Motor neuron (in vitro differentiated cells): ENCODE measurements at regions not wholly inside any gene's neighbourhood (a gene's known extent, or its start where the extent isn't known, plus 50 kb on each side); places are given as distances from the start of the nearest gene placed in this dataset.
"Not testable (repeated sequence)": the region's sequence is repeated elsewhere in the genome, so short reads cannot be mapped to it uniquely, and the experiment has no call there.

Experiments used
- ATAC-seq, 8 experiments: fragments of 200-7000 bp; cut with Tn5 transposase; replicated peaks in 6 of 8; 2 replicates each; pipeline ENCODE4 v1.8.0; 2021; ENCODE audit warnings: mild to moderate bottlenecking in 8 of 8, moderate library complexity in 8 of 8
- H3K27ac ChIP-seq, 2 donors: fragments of 250-450 bp; sonication (Bioruptor Pico); 2 replicates each; pipeline ENCODE4 v1.9.0; 2021; ENCODE audit warnings: antibody characterized with exemption in 2 of 2, mild to moderate bottlenecking in 2 of 2, moderate library complexity in 1 of 2
- H3K4me1 ChIP-seq, 2 donors: fragments of 250-450 bp; sonication (Bioruptor Pico); replicated peaks in 1 of 2; 2 replicates each; pipeline ENCODE4 v1.6.1; 2021; ENCODE audit warnings: antibody characterized with exemption in 2 of 2, mild to moderate bottlenecking in 2 of 2, moderate library complexity in 1 of 2
- H3K4me3 ChIP-seq, 5 donors: fragments of 250-450 bp; sonication (Bioruptor Pico); 2 replicates each; pipeline ENCODE4 v1.9.0; 2021; ENCODE audit warnings: antibody characterized with exemption in 5 of 5, mild to moderate bottlenecking in 5 of 5, moderate library complexity in 4 of 5
- WGBS, 10 experiments: fragments of 450-650 bp; shearing (Covaris generic); methylation state at CpG; one replicate each; pipeline ENCODE4 v1.0.0; 2022; 5-methylcytosine and 5-hydroxymethylcytosine counted together
- in situ Hi-C, 9 experiments: fragments of 400-800 bp; cut with MboI; loops; one replicate each; pipeline ENCODE4 v1.15.0; 2021; ENCODE audit warnings: low sequenced_read_pairs in 9 of 9, low pct_unique_long_range_greater_than_20kb in 2 of 9; ENCODE audit not compliant: unreplicated experiment in 9 of 9

DNA sequence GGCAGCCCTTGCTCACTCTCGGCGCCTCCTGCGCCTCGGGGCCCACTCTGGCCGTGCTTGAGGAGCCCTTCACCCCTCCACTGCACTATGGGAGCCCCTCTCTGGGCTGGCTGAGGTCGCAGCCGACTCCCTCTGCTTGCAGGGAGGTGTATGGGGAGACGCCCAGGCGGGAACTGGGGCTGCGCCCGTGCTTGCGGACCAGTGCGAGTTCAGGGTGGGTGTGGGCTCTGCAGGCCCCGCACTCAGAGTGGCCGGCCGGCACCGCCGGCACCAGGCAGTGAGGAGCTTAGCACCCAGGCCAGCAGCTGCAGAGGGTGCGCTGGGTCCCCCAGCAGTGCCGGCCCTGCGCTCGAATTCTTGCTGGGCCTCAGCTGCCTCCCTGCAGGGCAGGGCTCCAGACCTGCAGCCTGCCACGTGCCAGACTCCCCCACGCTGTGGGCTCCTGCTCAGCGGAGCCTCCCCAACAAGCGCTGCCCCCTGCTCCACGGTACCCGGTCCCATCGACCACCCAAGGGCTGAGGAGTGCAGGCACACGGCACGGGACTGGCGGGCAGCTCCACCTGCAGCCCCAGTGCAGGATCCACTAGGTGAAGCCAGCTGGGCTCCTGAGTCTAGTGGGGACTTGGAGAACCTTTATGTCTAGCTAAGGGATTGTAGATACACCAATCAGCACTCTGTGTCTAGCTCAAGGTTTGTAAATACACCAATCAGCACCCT, 54.0 kb upstream of the WWC2 start:
- H3K4me1 ChIP-seq, in situ Hi-C loops, H3K27ac ChIP-seq, ATAC-seq, H3K4me3 ChIP-seq: not testable (repeated sequence)
- WGBS, 10 experiments, result 80 to 93% (median 86%) methylated on average over 3 to 9 of the region's 32 CpGs; no CpG with 5 or more reads in 7 of the 10 experiments

DNA sequence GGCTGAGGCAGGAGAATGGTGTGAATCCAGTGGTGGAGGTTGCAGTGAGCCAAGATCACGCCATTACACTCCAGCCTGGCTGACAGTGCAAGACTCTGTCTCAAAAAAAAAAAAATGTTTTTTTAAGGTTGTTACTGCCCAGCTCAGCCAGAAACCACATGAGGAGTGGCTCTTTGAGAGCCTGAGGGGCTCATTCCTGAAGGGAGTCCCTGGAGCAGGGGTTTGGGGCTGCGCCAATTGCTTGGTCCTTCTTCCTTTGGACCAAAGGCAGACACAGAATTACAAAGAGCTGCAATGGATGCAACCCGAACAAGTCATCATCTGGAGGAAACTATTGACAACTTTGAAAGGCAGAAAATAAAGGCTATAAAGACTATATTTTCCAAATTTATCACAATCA, 60.6 kb upstream of the WWC2 start:
- WGBS, 10 experiments, result 0 to 100% (median 80%) methylated on average over 1 to 3 of the region's 3 CpGs; no CpG with 5 or more reads in 1 of the 10 experiments
- Histone ChIP-seq H3K4me3 (no peak overlapping the region), H3K4me1 (no peaks in the 10 kb centered on the region), H3K27ac (no peak overlapping the region)
- in situ Hi-C loops, result no loop called here
- no peak for ATAC-seq

DNA sequence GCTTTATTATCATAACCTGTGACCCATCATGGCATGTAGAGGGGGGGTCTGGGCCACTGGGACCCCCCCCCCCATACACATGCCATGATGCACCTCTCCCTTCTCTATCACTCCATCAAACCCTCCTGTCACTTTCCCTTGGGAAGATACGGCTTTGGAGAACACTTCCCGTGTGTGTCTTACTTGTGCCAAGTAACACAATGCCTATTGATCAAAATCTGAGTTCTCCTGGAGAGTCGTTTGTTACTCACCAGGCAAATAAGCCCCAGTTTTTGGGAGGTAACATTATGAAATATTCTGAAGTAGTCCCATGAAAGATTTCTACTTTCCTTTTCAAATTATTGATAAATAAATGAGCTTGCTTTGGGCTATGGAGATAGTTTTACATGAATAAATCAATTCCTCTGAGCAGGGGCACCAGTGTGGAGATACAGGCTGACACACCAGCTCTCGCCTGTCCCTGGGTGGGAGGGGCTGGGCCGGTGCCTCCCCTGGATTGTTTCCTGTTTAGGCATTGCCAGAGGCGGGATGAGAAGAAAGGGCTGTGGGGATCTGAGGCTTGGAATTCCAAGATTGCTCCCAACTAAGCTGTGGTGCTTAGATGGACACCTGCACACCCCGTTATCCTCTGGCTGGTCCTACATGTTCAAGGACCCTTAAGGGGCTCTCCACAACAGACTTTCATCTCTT, 63.2 kb upstream of the WWC2 start:
- no peak overlapping the region for H3K27ac ChIP-seq
- peak in 2 of 8 experiments; percentile 31 to 36 for ATAC-seq
- in situ Hi-C loops, result no loop called here
- H3K4me1 ChIP-seq, result no peaks in the 10 kb centered on the region
- WGBS, 10 experiments, result 40 to 100% (median 71%) methylated on average over 1 to 3 of the region's 7 CpGs; no CpG with 5 or more reads in 3 of the 10 experiments
- no peak overlapping the region for H3K4me3 ChIP-seq

DNA sequence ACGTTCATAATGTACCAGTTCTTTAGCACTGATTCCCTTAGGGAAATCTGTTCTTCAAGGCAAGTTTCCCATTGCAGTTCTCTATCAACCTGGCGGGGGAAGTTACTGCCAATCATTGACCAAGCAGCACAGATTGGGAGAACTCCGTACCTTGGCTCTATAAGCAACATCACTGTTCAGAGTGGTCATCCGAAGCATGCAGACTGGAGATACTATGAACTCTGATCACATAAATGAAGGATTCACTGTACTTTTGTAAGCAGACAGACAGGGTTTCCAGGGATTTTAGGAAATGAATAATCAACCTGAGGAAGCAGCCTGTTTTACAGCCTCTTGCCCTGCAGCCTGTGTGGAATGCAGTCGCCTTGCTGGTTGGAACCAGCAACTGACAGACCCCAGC, 63.8 kb upstream of the WWC2 start:
- WGBS, 10 experiments, result 36 to 100% (median 87%) methylated on average over 2 to 4 of the region's 5 CpGs; no CpG with 5 or more reads in 5 of the 10 experiments
- no peak for ATAC-seq
- in situ Hi-C loops, result no loop called here
- H3K27ac ChIP-seq, result no peak overlapping the region
- no peak overlapping the region for H3K4me3 ChIP-seq
- peaks cover 0 to 1% of the 10 kb centered on the region in 2 donors for H3K4me1 ChIP-seq

DNA sequence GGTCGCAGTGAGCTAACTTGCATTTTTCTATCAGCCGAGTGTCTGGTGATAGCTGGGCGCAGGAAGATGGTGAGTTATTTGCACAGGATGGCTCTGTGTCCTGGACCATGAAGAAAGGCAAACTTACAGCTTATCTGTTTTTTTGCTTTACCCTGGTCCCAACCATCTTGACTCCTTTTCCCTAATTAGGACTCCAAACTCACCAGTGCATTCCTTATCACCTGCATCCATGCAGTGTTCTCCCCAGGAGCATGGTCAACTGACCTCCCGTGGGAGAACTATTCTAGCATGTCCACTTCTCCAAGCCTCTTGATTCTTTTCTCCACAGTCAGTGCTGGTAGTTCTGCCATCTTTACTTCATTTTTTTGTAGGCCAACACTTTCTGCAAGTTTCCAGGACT, 68.2 kb upstream of the WWC2 start:
- H3K4me3 ChIP-seq, result no peak overlapping the region
- in situ Hi-C loops, result no loop called here
- no peak for ATAC-seq
- WGBS, 10 experiments, result 8 to 100% (median 82%) methylated on average over 1 to 4 of the region's 4 CpGs; no CpG with 5 or more reads in 1 of the 10 experiments
- H3K4me1 ChIP-seq, result peaks cover 0 to 4% of the 10 kb centered on the region in 2 donors
- no peak overlapping the region for H3K27ac ChIP-seq

DNA sequence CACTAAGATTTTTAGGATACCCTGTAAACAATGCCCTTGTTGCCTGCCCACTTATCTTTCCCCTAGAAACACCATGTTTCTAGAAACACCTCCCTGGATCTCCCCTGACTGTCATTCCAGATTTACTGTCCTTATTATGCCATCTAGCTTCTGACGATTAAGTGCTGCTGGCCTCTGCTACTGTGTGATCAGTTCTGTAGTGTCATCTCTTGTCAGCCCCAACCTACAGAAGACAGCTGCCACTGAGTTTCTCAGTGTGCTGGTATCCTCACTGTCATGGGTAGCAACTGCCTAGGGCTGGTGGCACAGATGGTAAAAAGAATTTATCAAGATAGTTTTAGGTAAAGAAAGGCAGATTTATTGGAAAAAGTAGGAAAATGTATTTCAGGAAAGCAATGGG, 68.7 kb upstream of the WWC2 start:
- in situ Hi-C loops, result no loop called here
- 0 to 100% (median 17%) methylated on average over 1 of the region's 1 CpG; no CpG with 5 or more reads in 4 of the 10 experiments for WGBS, 10 experiments

DNA sequence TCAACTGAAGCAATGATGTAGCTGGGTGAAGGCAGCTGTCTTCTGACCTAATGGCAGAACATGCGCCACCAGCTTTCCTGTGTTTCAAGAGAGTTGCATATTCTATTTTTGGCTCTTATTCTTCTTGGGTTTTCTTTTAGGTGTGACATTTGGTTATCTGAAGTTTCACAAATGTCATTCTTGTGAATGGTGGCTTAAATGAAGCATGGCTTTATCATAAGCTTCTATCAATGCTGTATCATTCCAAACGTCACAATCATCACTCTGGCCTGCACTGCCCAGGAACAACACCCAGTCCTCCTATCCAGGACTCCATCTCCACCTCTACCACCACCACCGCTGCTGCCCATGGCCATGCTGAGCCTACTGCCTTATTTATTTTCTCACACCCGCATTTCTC, 69.7 kb upstream of the WWC2 start:
- WGBS, 10 experiments, result 25 to 100% (median 80%) methylated on average over 1 to 3 of the region's 4 CpGs; no CpG with 5 or more reads in 1 of the 10 experiments
- Histone ChIP-seq H3K4me1 (peaks cover 0 to 4% of the 10 kb centered on the region in 2 donors), H3K4me3 (no peak overlapping the region), H3K27ac (no peak overlapping the region)
- in situ Hi-C loops, result no loop called here
- no peak for ATAC-seq

More for the DNA sequence above, 68.7 kb upstream of the WWC2 start:
- ATAC-seq, result peak in 4 of 8 experiments; percentile 42 to 61 (median 47)
- no peak overlapping the region for H3K27ac ChIP-seq
- no peak overlapping the region for H3K4me3 ChIP-seq
- peaks cover 0 to 4% of the 10 kb centered on the region in 2 donors for H3K4me1 ChIP-seq

DNA sequence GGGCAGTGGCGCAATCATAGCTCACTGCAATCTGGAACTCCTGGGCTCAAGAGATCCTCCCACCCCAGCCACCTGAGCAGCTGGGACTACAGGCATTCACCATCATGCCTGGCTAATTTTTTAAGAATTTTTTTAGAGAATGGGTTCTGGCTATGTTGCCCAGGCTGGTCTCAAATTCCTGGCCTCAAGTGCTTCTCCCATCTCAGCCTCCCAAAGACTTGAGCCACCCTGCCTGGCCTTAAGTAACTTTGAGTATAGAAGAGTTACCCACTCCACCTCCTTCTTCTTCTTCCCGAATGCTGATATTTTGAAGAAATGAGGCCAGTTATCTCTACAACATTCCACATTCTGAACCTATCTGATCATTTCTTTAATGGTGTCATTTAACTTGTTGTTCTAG, 72.4 kb upstream of the WWC2 start:
- Histone ChIP-seq H3K4me1 (peaks cover 0 to 4% of the 10 kb centered on the region in 2 donors), H3K27ac (no peak overlapping the region), H3K4me3 (no peak overlapping the region)
- ATAC-seq, result no peak
- 100% methylated on average over 1 to 2 of the region's 2 CpGs; no CpG with 5 or more reads in 6 of the 10 experiments for WGBS, 10 experiments
- in situ Hi-C loops, result no loop called here

DNA sequence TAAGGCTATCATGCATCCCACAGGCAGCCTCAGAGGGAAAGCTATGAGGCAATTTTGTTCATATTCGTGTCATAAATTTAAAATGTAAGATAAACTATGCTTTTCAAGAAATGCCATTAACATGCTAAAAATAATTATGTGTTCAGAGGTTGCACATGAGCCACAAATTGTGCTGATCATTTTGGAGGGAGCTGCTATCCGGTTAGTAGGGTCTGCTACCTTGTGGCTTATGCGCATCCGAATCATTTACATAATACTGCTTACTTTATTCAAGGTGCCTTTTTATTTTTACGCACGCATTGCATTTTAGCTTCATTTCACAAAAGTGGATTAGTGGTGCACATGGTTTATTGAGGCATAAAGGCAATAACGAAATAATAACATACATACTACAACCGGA, 76.4 kb upstream of the WWC2 start:
- H3K4me1 ChIP-seq, result no peaks in the 10 kb centered on the region
- in situ Hi-C loops, result no loop called here
- H3K27ac ChIP-seq, result no peak overlapping the region
- 10 to 100% (median 84%) methylated on average over 3 to 8 of the region's 8 CpGs for WGBS, 10 experiments
- peak in 2 of 8 experiments; percentile 67 to 85 for ATAC-seq
- no peak overlapping the region for H3K4me3 ChIP-seq

DNA sequence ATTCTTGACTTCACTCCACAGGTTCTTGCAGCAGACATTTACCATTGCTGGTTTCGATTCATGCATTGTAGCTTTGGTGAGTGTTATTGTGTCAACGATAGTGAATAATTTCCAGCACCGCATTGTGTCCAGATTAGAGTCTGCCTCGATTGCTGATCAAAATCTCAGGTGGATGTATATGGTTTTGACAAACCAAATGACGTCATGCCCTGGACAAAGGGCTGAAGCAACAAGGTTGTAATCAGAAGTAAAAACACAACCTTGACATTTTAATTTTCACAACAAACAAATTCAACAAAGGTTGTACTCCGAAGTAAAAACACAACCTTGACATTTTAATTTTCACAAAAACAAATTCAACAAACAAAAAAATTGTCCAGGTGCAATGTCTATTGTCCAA, 81.1 kb upstream of the WWC2 start:
- Histone ChIP-seq H3K4me1 (no peaks in the 10 kb centered on the region), H3K4me3 (no peak overlapping the region), H3K27ac (no peak overlapping the region)
- in situ Hi-C loops, result no loop called here
- ATAC-seq, result no peak
- 34 to 82% (median 68%) methylated on average over 1 to 6 of the region's 6 CpGs for WGBS, 10 experiments

DNA sequence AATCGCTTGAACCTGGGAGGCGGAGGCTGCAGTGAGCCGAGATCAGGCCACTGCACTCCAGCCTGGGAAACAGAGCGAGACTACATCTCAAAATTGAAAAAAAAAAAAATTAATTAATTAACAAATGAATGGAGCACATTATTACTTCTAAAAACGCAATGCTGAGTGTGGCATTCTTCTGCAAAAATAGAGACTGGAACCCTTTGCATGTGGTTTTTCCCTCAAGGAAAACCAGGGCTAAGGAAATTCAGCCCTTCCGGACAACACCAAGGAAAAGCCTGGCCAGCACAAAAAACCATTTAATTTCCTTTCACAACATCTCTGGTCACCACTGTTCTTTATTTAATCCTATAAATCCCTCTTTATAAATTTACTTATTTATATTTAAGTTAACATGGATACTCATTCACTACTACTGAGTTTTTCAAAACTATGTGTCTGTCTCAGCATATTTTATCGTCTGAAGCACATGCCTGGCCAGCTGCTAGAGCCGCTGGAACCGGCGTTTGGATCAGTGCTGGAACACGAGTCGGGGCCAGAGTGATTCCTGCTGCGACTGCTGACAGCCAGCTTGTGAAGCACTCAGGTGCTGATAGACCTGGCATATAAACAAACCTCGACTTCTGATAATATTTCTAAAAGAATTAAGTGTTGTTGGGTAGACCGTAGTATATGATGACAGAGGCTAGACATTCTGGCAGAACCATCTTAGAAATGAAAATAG, 84.5 kb upstream of the WWC2 start:
- no peaks in the 10 kb centered on the region for H3K4me1 ChIP-seq
- no peak overlapping the region for H3K4me3 ChIP-seq
- 40 to 100% (median 85%) methylated on average over 1 to 15 of the region's 15 CpGs for WGBS, 10 experiments
- no peak overlapping the region for H3K27ac ChIP-seq
- in situ Hi-C loops, result no loop called here
- ATAC-seq, result no peak

DNA sequence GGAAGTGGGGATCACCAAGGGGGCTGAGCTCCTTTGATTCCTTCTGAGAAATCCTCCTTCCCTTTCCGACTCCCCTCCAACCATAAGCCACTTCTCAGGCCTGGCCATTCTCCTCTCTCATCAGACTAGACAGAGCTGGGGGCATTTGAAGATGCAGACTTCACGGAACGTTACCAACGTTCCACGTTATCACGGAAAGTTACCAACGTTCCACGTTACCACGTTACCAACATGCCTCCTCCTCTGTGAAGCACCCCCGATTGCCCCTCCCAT, 85.4 kb upstream of the WWC2 start:
- Histone ChIP-seq H3K4me1 (no peaks in the 10 kb centered on the region), H3K27ac (no peak overlapping the region), H3K4me3 (no peak overlapping the region)
- peak in 1 of 8 experiments; percentile 67 for ATAC-seq
- 36 to 96% (median 80%) methylated on average over 1 to 10 of the region's 10 CpGs; no CpG with 5 or more reads in 3 of the 10 experiments for WGBS, 10 experiments
- in situ Hi-C loops, result no loop called here
